HEK293T (cell line): ENCODE measurements at regions not wholly inside any gene's neighbourhood (a gene's known extent, or its start where the extent isn't known, plus 50 kb on each side); places are given as distances from the start of the nearest gene placed in this dataset.

Source experiments
- CTCF ChIA-PET: fragments of 350-600 bp; formaldehyde crosslinking; extraction: SDS; loops from one replicate; lab custom pipeline; 2021; ENCODE audit warnings: antibody characterized with exemption, inconsistent platforms; lab: Yijun Ruan, JAX
- POLR2A ChIA-PET: fragments of 350-600 bp; formaldehyde crosslinking; extraction: SDS; loops from one replicate; lab custom pipeline; 2020; ENCODE audit warnings: antibody characterized with exemption, inconsistent platforms; lab: Yijun Ruan, JAX
- DNase-seq: peaks from one replicate; pipeline ENCODE4 v3.0.0; 2012; ENCODE audit warnings: mixed read lengths; ENCODE audit errors: extremely low spot score
- ARNT ChIP-seq: fragments of 450-650 bp; IDR thresholded peaks from 2 replicates; pipeline ENCODE4 v1.6.1; 2017; ENCODE audit warnings: mild to moderate bottlenecking
- BHLHE40 ChIP-seq: fragments of 450-650 bp; IDR thresholded peaks from 2 replicates; pipeline ENCODE4 v1.6.1; 2016; ENCODE audit warnings: mild to moderate bottlenecking, moderate library complexity, borderline replicate concordance
- CTBP1 ChIP-seq: fragments of 450-650 bp; IDR thresholded peaks from 2 replicates; pipeline ENCODE4 v1.6.1; 2016; ENCODE audit warnings: borderline replicate concordance
- ELF4 ChIP-seq: fragments of 450-650 bp; IDR thresholded peaks from 2 replicates; pipeline ENCODE4 v1.6.1; 2017; ENCODE audit warnings: antibody characterized with exemption
- FOXA1 ChIP-seq: fragments of 450-650 bp; IDR thresholded peaks from 2 replicates; pipeline ENCODE4 v1.6.1; 2016; ENCODE audit warnings: mild to moderate bottlenecking
- FOXK2 ChIP-seq: fragments of 450-650 bp; IDR thresholded peaks from 2 replicates; pipeline ENCODE4 v1.6.1; 2016; ENCODE audit warnings: mild to moderate bottlenecking
- FOXM1 ChIP-seq: fragments of 450-650 bp; IDR thresholded peaks from 2 replicates; pipeline ENCODE4 v1.6.1; 2017; ENCODE audit warnings: mild to moderate bottlenecking, borderline replicate concordance
- HDGF ChIP-seq: fragments of 450-650 bp; IDR thresholded peaks from 2 replicates; pipeline ENCODE4 v1.6.1; 2017; ENCODE audit warnings: antibody characterized with exemption, borderline replicate concordance
- L3MBTL2 ChIP-seq: fragments of 450-650 bp; conservative IDR thresholded peaks from 2 replicates; pipeline ENCODE4 v1.6.1; 2016; ENCODE audit warnings: mild to moderate bottlenecking
- LEF1 ChIP-seq: fragments of 450-650 bp; IDR thresholded peaks from 2 replicates; pipeline ENCODE4 v1.6.1; 2017; ENCODE audit warnings: mild to moderate bottlenecking, borderline replicate concordance
- NFRKB ChIP-seq: fragments of 450-650 bp; IDR thresholded peaks from 2 replicates; pipeline ENCODE4 v1.6.1; 2016; ENCODE audit warnings: mild to moderate bottlenecking, moderate library complexity
- PKNOX1 ChIP-seq: fragments of 450-650 bp; IDR thresholded peaks from 2 replicates; pipeline ENCODE4 v1.6.1; 2016
- SP1 ChIP-seq: fragments of 450-650 bp; IDR thresholded peaks from 2 replicates; pipeline ENCODE4 v1.6.1; 2017
- SUZ12 ChIP-seq: fragments of 450-650 bp; IDR thresholded peaks from 2 replicates; pipeline ENCODE4 v1.6.1; 2016; ENCODE audit warnings: mild to moderate bottlenecking
- TARDBP ChIP-seq: fragments of 450-650 bp; IDR thresholded peaks from 2 replicates; pipeline ENCODE4 v1.6.1; 2016
- ZNF384 ChIP-seq: fragments of 450-650 bp; IDR thresholded peaks from 2 replicates; pipeline ENCODE4 v1.6.1; 2016

- TF ChIP-seq FOXA1 (no peak), HDGF (no peak), SP1 (no peak), ZNF384 (no peak), LEF1 (no peak), CTBP1 (no peak), FOXK2 (no peak), L3MBTL2 (no peak), TARDBP (no peak), ARNT (no peak), BHLHE40 (no peak)
- ChIA-PET POLR2A (no interaction called here), CTCF (no interaction called here)
- no peak for DNase-seq
Observed at GRCh38 chr7:23967949-23968599, 258.1 kb downstream of the STK31 start.

GRCh38 chr7:23968791-23969190 is 258.8 kb downstream of the STK31 start:
- ChIA-PET POLR2A (no interaction called here), CTCF (no interaction called here)
- DNase-seq, result no peak
- TF ChIP-seq FOXM1 (no peak), FOXA1 (no peak), TARDBP (no peak), PKNOX1 (no peak), ELF4 (no peak), L3MBTL2 (no peak), ZNF384 (no peak), SP1 (no peak), FOXK2 (no peak), ARNT (no peak), HDGF (no peak), LEF1 (no peak), SUZ12 (no peak), BHLHE40 (no peak), CTBP1 (no peak)

GRCh38 chr7:23969443-23969842 is 259.4 kb downstream of the STK31 start:
- no peak for DNase-seq
- TF ChIP-seq TARDBP (no peak), HDGF (no peak), ELF4 (no peak), SUZ12 (no peak), FOXM1 (no peak), CTBP1 (no peak), SP1 (no peak), FOXK2 (no peak), LEF1 (no peak), NFRKB (no peak)
- POLR2A ChIA-PET, result no interaction called here
- CTCF ChIA-PET, result no interaction called here

DNA sequence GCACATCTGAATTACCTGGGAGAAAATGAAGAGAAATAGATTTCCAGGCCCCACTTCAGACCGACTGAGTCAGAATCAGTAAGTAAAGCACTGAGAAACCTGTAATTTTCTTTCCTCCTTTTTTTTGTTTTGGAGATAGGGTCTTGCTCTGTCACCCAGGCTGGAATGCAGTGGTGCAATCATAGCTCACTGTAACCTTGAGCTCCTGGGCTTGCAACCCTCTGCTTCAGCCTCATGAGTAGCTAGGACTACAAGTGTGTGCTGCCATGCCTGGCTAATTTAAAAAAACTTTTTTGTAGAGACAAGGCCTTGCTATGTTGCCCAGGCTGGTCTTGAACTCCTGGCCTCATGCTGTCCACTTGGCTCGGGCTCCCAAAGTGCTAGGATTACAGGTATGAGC is 260.2 kb downstream of the STK31 start:
- CTCF ChIA-PET, result no interaction called here
- TF ChIP-seq CTBP1, result no peak
- TF ChIP-seq TARDBP, result no peak
- TF ChIP-seq SUZ12, result no peak
- TF ChIP-seq L3MBTL2, result no peak
- no peak for TF ChIP-seq LEF1
- TF ChIP-seq SP1, result no peak
- TF ChIP-seq FOXA1, result no peak
- POLR2A ChIA-PET, result no interaction called here
- DNase-seq, result no peak

DNA sequence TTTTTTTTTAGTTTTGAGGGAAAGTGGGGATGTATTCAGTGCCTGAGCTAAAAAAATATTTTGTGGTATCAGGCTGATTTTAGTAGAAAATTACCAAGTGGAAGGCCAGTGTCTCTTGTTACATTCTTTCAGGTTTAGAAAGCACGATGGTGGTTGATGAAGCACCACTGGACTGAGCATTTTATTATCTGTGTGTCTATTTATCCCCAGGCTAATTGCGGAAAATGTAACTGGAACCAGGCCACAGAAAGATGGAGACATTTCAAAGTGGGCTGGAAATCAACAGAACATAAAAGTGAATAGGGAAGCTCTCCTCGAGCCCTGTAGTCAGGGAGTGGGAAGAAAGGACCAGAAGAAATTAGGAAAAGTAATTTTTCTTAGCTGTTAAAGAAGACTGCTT is 261.0 kb downstream of the STK31 start:
- no peak for TF ChIP-seq L3MBTL2
- TF ChIP-seq FOXM1, result no peak
- no peak for TF ChIP-seq PKNOX1
- DNase-seq, result no peak
- ChIA-PET POLR2A (no interaction called here), CTCF (no interaction called here)

DNA sequence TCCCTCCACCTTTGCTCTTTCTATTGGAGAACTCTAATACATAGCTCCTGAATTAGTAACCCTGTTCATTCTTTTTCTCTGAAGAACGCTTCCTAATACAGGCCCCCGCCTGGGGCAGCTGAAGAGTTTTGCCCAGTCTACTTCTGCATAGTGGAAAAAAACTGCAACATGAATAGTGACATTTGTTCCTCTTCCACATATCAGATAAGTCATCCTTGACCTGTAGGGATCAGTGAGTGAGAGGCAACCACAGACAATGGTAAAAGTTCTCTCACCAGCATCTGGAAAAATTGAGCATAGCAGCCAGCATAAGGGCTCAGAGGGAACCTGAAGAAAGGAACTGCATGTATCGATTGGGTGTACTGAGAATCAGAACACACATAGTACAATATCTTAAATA is 262.0 kb downstream of the STK31 start:
- no peak for DNase-seq
- POLR2A ChIA-PET, result no interaction called here
- TF ChIP-seq BHLHE40 (no peak), ELF4 (no peak), SUZ12 (no peak), NFRKB (no peak), SP1 (no peak), PKNOX1 (no peak), TARDBP (no peak), FOXK2 (no peak), CTBP1 (no peak), FOXM1 (no peak), L3MBTL2 (no peak), ZNF384 (no peak), ARNT (no peak), FOXA1 (no peak), HDGF (no peak), LEF1 (no peak)
- CTCF ChIA-PET, result interaction anchor here (0.8 kb wide), 1 partner anchor 20 kb away, joined by 3 read pairs; no protein-coding TSS in a partner anchor

DNA sequence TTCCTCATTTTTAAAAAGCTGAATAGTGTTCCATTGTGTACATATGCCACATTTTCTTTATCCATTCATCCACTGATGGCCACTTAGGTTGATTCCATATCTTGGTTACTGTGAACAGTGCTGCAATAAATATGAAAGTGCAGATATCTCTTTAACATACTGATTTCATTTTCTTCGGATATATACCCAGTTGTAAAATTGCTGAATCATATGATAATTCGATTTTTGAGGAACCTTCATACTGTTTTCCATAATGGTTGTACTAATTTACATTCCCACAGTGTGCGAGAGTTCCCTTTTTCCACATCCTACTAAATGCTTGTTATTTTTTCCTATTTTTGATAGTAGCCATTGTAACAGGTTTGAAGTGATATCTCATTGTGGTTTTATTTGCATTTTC is 263.2 kb downstream of the STK31 start:
- DNase-seq, result no peak
- CTCF ChIA-PET, result no interaction called here
- POLR2A ChIA-PET, result no interaction called here
- TF ChIP-seq FOXM1 (no peak), CTBP1 (no peak), ELF4 (no peak), HDGF (no peak)
